Activated CD8-positive, alpha-beta T cell treated with anti-CD3 and anti-CD28 coated beads for 36 hours (primary cell): ENCODE measurements at regions not wholly inside any gene's neighbourhood (a gene's known extent, or its start where the extent isn't known, plus 50 kb on each side); places are given as distances from the start of the nearest gene placed in this dataset.
"Not testable (repeated sequence)": the region's sequence is repeated elsewhere in the genome, so short reads cannot be mapped to it uniquely, and the experiment has no call there.

Experiments used
- ATAC-seq: fragments of 200-7000 bp; cut with Tn5 transposase; one replicate; pipeline ENCODE4 v1.10.0; 2021; ENCODE audit warnings: mild to moderate bottlenecking, moderate library complexity
- CTCF ChIA-PET: fragments of 350-600 bp; sonication (Branson Sonifier 250); formaldehyde crosslinking; loops from one replicate; lab custom pipeline; 2021; ENCODE audit warnings: antibody characterized with exemption; lab: Charles Lee
- POLR2A ChIA-PET: fragments of 350-600 bp; sonication (Branson Sonifier 250); formaldehyde crosslinking; loops from one replicate; lab custom pipeline; 2021; ENCODE audit warnings: antibody characterized with exemption; lab: Charles Lee
- DNase-seq: peaks from one replicate; pipeline ENCODE4 v3.0.0-alpha.2; 2020
- H3K27ac Mint-ChIP-seq: one replicate; pipeline ENCODE4 v1.8.0; 2021; ENCODE audit warnings: mild to moderate bottlenecking, mixed read lengths
- H3K27me3 Mint-ChIP-seq: one replicate; pipeline ENCODE4 v1.8.0; 2021; ENCODE audit warnings: mixed read lengths
- H3K36me3 Mint-ChIP-seq: one replicate; pipeline ENCODE4 v1.8.0; 2021; ENCODE audit warnings: low read depth, mixed read lengths
- H3K4me1 Mint-ChIP-seq: one replicate; pipeline ENCODE4 v1.8.0; 2021; ENCODE audit warnings: low read depth, mixed read lengths
- H3K4me3 Mint-ChIP-seq: one replicate; pipeline ENCODE4 v1.8.0; 2021; ENCODE audit warnings: mild to moderate bottlenecking, moderate library complexity, mixed read lengths
- H3K9me3 Mint-ChIP-seq: one replicate; pipeline ENCODE4 v1.8.0; 2021; ENCODE audit warnings: mixed read lengths
- CTCF ChIP-seq: fragments of 200-600 bp; IDR thresholded peaks from one replicate; pipeline ENCODE4 v1.8.0; 2022; ENCODE audit warnings: antibody characterized with exemption, mild to moderate bottlenecking
- intact Hi-C: fragments of 100-400 bp; cut with micrococcal nuclease; formaldehyde crosslinking; loops from one replicate; pipeline ENCODE4 v1.10.0; 2022

GRCh38 chr13:110984798-110985197 is 69.9 kb upstream of the ANKRD10 start:
- intact Hi-C loops, result no loop called here
- Mint-ChIP-seq H3K4me3 (no peak overlapping the region), H3K4me1 (no peaks in the 10 kb centered on the region), H3K27ac (no peak overlapping the region), H3K27me3 (peaks cover 34% of the 10 kb centered on the region), H3K9me3 (no peaks in the 10 kb centered on the region), H3K36me3 (no peaks in the 10 kb centered on the region)
- no peak for DNase-seq
- no peak for TF ChIP-seq CTCF
- ChIA-PET POLR2A (no interaction called here), CTCF (interaction anchor here (0.6 to 1.7 kb wide), 2 partner anchors 9 to 241 kb away, joined by 3 to 4 read pairs; no protein-coding TSS in a partner anchor)
- no peak for ATAC-seq

- ATAC-seq (no peak), DNase-seq (no peak)
- no peak overlapping the region for H3K27ac Mint-ChIP-seq
- no peaks in the 10 kb centered on the region for H3K4me1 Mint-ChIP-seq
- H3K4me3 Mint-ChIP-seq, result no peak overlapping the region
- no peaks in the 10 kb centered on the region for H3K36me3 Mint-ChIP-seq
- CTCF ChIA-PET, result interaction anchor here (1.7 kb wide), 1 partner anchor 8 kb away, joined by 4 read pairs; no protein-coding TSS in a partner anchor
- POLR2A ChIA-PET, result no interaction called here
- H3K9me3 Mint-ChIP-seq, result no peaks in the 10 kb centered on the region
- TF ChIP-seq CTCF, result no peak
- intact Hi-C loops, result no loop called here
- H3K27me3 Mint-ChIP-seq, result peaks cover 34% of the 10 kb centered on the region
These were observed 69.5 kb upstream of the ANKRD10 start for GRCh38 chr13:110984381-110984780.

- intact Hi-C loops, result no loop called here
These were observed 68.4 kb upstream of the ANKRD10 start for GRCh38 chr13:110983241-110983640.

GRCh38 chr13:110981379-110981778 is 66.5 kb upstream of the ANKRD10 start:
- H3K36me3 Mint-ChIP-seq, result no peaks in the 10 kb centered on the region
- TF ChIP-seq CTCF, result no peak
- H3K27ac Mint-ChIP-seq, result no peak overlapping the region
- DNase-seq (no peak), ATAC-seq (no peak)
- H3K4me3 Mint-ChIP-seq, result no peak overlapping the region
- H3K27me3 Mint-ChIP-seq, result peaks cover 36% of the 10 kb centered on the region
- ChIA-PET CTCF (no interaction called here), POLR2A (no interaction called here)
- intact Hi-C loops, result no loop called here
- H3K9me3 Mint-ChIP-seq, result no peaks in the 10 kb centered on the region
- no peaks in the 10 kb centered on the region for H3K4me1 Mint-ChIP-seq

More at GRCh38 chr13:110983241-110983640, 68.4 kb upstream of the ANKRD10 start:
- DNase-seq (no peak), ATAC-seq (no peak)
- TF ChIP-seq CTCF, result no peak
- POLR2A ChIA-PET, result no interaction called here
- no peaks in the 10 kb centered on the region for H3K36me3 Mint-ChIP-seq
- peaks cover 34% of the 10 kb centered on the region for H3K27me3 Mint-ChIP-seq
- H3K4me3 Mint-ChIP-seq, result no peak overlapping the region
- CTCF ChIA-PET, result no interaction called here
- no peaks in the 10 kb centered on the region for H3K9me3 Mint-ChIP-seq
- no peak overlapping the region for H3K27ac Mint-ChIP-seq
- H3K4me1 Mint-ChIP-seq, result no peaks in the 10 kb centered on the region

- Mint-ChIP-seq H3K27ac (no peak overlapping the region), H3K27me3 (peaks cover 41% of the 10 kb centered on the region), H3K9me3 (no peaks in the 10 kb centered on the region), H3K4me3 (no peak overlapping the region), H3K36me3 (no peaks in the 10 kb centered on the region), H3K4me1 (no peaks in the 10 kb centered on the region)
- no peak for TF ChIP-seq CTCF
- POLR2A ChIA-PET, result no interaction called here
- ATAC-seq (no peak), DNase-seq (no peak)
- CTCF ChIA-PET, result no interaction called here
- intact Hi-C loops, result no loop called here
These were observed 66.1 kb upstream of the ANKRD10 start for GRCh38 chr13:110980921-110981320.

GRCh38 chr13:110979149-110979548 is 64.3 kb upstream of the ANKRD10 start:
- H3K9me3 Mint-ChIP-seq, ATAC-seq, DNase-seq, intact Hi-C loops, H3K27ac Mint-ChIP-seq, H3K36me3 Mint-ChIP-seq, H3K4me1 Mint-ChIP-seq, H3K4me3 Mint-ChIP-seq, POLR2A ChIA-PET: not testable (repeated sequence)
- CTCF ChIA-PET, result interaction anchor here (1.3 kb wide), 1 partner anchor 157 kb away, joined by 3 read pairs; no protein-coding TSS in a partner anchor
- H3K27me3 Mint-ChIP-seq, result peaks cover 42% of the 10 kb centered on the region
